ENCODE measurements at regions not wholly inside any gene's neighbourhood (a gene's known extent, or its start where the extent isn't known, plus 50 kb on each side); places are given as distances from the start of the nearest gene placed in this dataset.

- Mint-ChIP-seq H3K4me3 (no peak overlapping the region), H3K36me3 (ENCODE audit: insufficient read depth in 2 of 2) (no peaks in the 10 kb centered on the region), H3K27me3 (ENCODE audit: low read depth) (no peaks in the 10 kb centered on the region), H3K4me1 (ENCODE audit: low read depth) (no peaks in the 10 kb centered on the region), H3K27ac (no peak overlapping the region), H3K9me3 (peaks cover 2 to 4% of the 10 kb centered on the region in 2 donors)
- ATAC-seq (replicated peaks in 1 of 2), result no peak
- no peak for DNase-seq
Measured at GRCh38 chr13:59111751-59112171, 1052.0 kb downstream of the DIAPH3 start.

GRCh38 chr13:59112221-59112718 lies 1051.5 kb downstream of the DIAPH3 start:
- no peak overlapping the region for H3K27ac Mint-ChIP-seq
- H3K36me3 Mint-ChIP-seq (ENCODE audit: insufficient read depth in 2 of 2), result no peaks in the 10 kb centered on the region
- ATAC-seq (replicated peaks in 1 of 2), result no peak
- H3K9me3 Mint-ChIP-seq, result peaks cover 2% of the 10 kb centered on the region in 2 donors
- no peaks in the 10 kb centered on the region for H3K4me1 Mint-ChIP-seq (ENCODE audit: low read depth)
- DNase-seq, result no peak
- no peak overlapping the region for H3K4me3 Mint-ChIP-seq
- H3K27me3 Mint-ChIP-seq (ENCODE audit: low read depth), result no peaks in the 10 kb centered on the region

- Mint-ChIP-seq H3K27me3 (ENCODE audit: low read depth) (no peaks in the 10 kb centered on the region), H3K4me3 (no peak overlapping the region), H3K4me1 (ENCODE audit: low read depth) (no peaks in the 10 kb centered on the region), H3K27ac (no peak overlapping the region), H3K9me3 (peaks cover 2% of the 10 kb centered on the region in 2 donors), H3K36me3 (ENCODE audit: insufficient read depth in 2 of 2) (no peaks in the 10 kb centered on the region)
- ATAC-seq (replicated peaks in 1 of 2), result no peak
- no peak for DNase-seq
Measured at GRCh38 chr13:59119475-59119874, 1044.3 kb downstream of the DIAPH3 start.

DNA sequence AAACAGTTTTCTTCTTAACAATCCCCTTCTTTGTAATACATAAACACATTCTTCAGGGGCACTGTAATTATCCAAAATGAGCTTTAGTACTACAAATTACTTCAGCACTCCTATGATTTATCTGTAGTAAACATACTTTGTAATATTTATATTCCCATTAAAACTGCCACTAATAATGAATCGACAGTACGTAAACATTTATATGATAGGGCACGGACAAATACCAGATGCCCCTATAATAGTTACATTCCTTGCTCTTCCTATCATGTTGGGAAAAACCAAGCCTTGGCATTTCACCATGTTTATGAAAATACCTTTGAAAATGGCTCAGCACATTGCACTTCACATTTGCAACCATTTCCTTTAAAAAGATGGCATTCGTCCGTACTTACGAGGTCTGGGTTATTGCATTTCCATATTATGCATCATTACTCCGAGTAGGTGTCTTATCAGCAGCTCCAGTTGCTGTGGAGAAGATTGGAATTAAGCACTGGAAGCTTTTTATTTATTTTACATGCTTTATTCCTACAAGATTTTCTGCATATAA lies 1043.4 kb downstream of the DIAPH3 start:
- Mint-ChIP-seq H3K9me3 (peaks cover 2% of the 10 kb centered on the region in 2 donors), H3K27ac (no peak overlapping the region), H3K27me3 (ENCODE audit: low read depth) (no peaks in the 10 kb centered on the region), H3K4me3 (no peak overlapping the region), H3K36me3 (ENCODE audit: insufficient read depth in 2 of 2) (no peaks in the 10 kb centered on the region), H3K4me1 (ENCODE audit: low read depth) (no peaks in the 10 kb centered on the region)
- DNase-seq (no peak), ATAC-seq (replicated peaks in 1 of 2) (no peak)

- ATAC-seq (replicated peaks in 1 of 2), result no peak
- Mint-ChIP-seq H3K36me3 (ENCODE audit: insufficient read depth in 2 of 2) (no peaks in the 10 kb centered on the region), H3K9me3 (peaks cover 2% of the 10 kb centered on the region in 2 donors), H3K4me1 (ENCODE audit: low read depth) (no peaks in the 10 kb centered on the region), H3K4me3 (no peak overlapping the region), H3K27me3 (ENCODE audit: low read depth) (no peaks in the 10 kb centered on the region), H3K27ac (no peak overlapping the region)
- no peak for DNase-seq
Measured at GRCh38 chr13:59121507-59121906, 1042.2 kb downstream of the DIAPH3 start.

- Mint-ChIP-seq H3K27me3 (ENCODE audit: low read depth) (no peaks in the 10 kb centered on the region), H3K4me3 (no peak overlapping the region), H3K36me3 (ENCODE audit: insufficient read depth in 2 of 2) (no peaks in the 10 kb centered on the region), H3K4me1 (ENCODE audit: low read depth) (no peaks in the 10 kb centered on the region), H3K9me3 (peaks cover 4 to 9% of the 10 kb centered on the region in 2 donors), H3K27ac (no peak overlapping the region)
- ATAC-seq (replicated peaks in 1 of 2), result no peak
- DNase-seq, result no peak
Measured at GRCh38 chr13:59126474-59126873, 1037.3 kb downstream of the DIAPH3 start.

- Mint-ChIP-seq H3K27me3 (ENCODE audit: low read depth) (no peaks in the 10 kb centered on the region), H3K4me1 (ENCODE audit: low read depth) (no peaks in the 10 kb centered on the region), H3K4me3 (no peak overlapping the region), H3K9me3 (peaks cover 4 to 9% of the 10 kb centered on the region in 2 donors), H3K36me3 (ENCODE audit: insufficient read depth in 2 of 2) (peaks cover 0 to 2% of the 10 kb centered on the region in 2 donors), H3K27ac (no peak overlapping the region)
- DNase-seq, result no peak
- no peak for ATAC-seq (replicated peaks in 1 of 2)
Measured at GRCh38 chr13:59133903-59134302, 1029.8 kb downstream of the DIAPH3 start.

DNA sequence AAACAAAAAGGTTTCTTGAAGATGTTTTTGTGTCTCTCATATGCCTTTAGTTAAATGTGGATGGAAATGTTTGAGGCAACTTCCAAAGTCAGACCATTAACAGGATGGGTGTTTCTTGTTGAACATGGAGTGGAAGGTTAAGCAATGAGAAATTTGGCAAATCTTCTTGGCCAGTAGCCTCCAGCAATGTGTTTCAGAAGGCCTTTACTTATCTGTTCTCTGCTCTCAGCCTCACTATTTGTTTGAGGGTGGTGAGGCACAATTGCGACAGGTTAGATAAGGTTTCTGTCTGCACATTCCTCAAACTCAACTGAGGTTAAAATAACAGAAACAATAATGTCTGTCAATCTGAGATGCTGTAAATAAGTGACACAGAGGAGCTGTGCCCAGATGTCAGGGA lies 1019.0 kb downstream of the DIAPH3 start:
- Mint-ChIP-seq H3K4me1 (ENCODE audit: low read depth) (no peaks in the 10 kb centered on the region), H3K36me3 (ENCODE audit: insufficient read depth in 2 of 2) (no peaks in the 10 kb centered on the region), H3K9me3 (peaks cover 0 to 5% of the 10 kb centered on the region in 2 donors), H3K4me3 (no peak overlapping the region), H3K27ac (no peak overlapping the region), H3K27me3 (ENCODE audit: low read depth) (no peaks in the 10 kb centered on the region)
- no peak for ATAC-seq (replicated peaks in 1 of 2)
- no peak for DNase-seq

GRCh38 chr13:59145381-59145780 lies 1018.3 kb downstream of the DIAPH3 start:
- DNase-seq, result no peak
- no peak for ATAC-seq (replicated peaks in 1 of 2)
- Mint-ChIP-seq H3K4me3 (no peak overlapping the region), H3K4me1 (ENCODE audit: low read depth) (no peaks in the 10 kb centered on the region), H3K9me3 (peaks cover 0 to 5% of the 10 kb centered on the region in 2 donors), H3K27me3 (ENCODE audit: low read depth) (no peaks in the 10 kb centered on the region), H3K36me3 (ENCODE audit: insufficient read depth in 2 of 2) (no peaks in the 10 kb centered on the region), H3K27ac (no peak overlapping the region)

GRCh38 chr13:59157181-59157580 lies 1006.5 kb downstream of the DIAPH3 start:
- Mint-ChIP-seq H3K9me3 (peaks cover 0 to 2% of the 10 kb centered on the region in 2 donors), H3K36me3 (ENCODE audit: insufficient read depth in 2 of 2) (peaks cover 0 to 2% of the 10 kb centered on the region in 2 donors), H3K4me1 (ENCODE audit: low read depth) (no peaks in the 10 kb centered on the region), H3K27ac (no peak overlapping the region), H3K27me3 (ENCODE audit: low read depth) (no peaks in the 10 kb centered on the region), H3K4me3 (no peak overlapping the region)
- no peak for DNase-seq
- no peak for ATAC-seq (replicated peaks in 1 of 2)

DNA sequence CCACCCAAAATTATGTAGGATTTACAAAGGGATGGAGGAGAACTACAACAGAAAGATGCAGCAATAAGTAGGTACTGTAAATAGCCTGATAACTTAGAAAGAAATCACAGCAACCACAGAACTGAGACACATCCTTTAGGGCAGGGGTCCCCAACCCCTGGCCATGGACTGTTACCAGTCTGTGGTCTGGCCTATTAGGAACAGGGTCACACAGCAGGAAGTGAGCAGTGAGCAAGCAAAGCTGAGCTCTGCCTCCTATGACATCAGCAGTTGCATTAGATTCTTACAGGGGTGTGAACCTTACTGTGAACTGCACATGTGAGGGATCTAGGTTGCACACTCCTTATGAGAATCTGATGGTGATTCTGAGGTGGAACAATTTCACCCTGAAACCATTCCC lies 997.6 kb downstream of the DIAPH3 start:
- Mint-ChIP-seq H3K27ac (no peak overlapping the region), H3K9me3 (peaks cover 0 to 5% of the 10 kb centered on the region in 2 donors)

DNA sequence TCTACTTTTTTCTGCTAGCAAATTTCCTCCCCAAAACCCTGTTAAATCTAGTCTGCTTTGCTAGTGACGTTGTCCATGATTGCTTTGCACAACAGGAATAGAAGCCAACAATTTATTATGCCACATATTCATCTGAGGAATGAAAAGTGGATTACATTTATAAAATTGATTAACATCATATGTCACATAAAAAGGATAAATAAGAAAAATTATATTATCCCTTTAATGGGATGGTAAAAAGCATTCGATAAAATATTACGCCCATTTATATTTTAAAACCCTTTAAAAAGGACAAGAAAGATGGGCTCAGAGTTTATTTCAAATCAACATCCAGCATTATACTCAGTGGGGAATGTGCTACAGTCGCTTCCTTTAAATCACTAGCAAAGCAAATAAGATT lies 991.7 kb downstream of the DIAPH3 start:
- no peaks in the 10 kb centered on the region for H3K27me3 Mint-ChIP-seq (ENCODE audit: low read depth)
- H3K4me3 Mint-ChIP-seq, result no peak overlapping the region
- no peaks in the 10 kb centered on the region for H3K4me1 Mint-ChIP-seq (ENCODE audit: low read depth)
- H3K36me3 Mint-ChIP-seq (ENCODE audit: insufficient read depth in 2 of 2), result no peaks in the 10 kb centered on the region
- DNase-seq, result no peak
- ATAC-seq (replicated peaks in 1 of 2), result no peak
- no peak overlapping the region for H3K27ac Mint-ChIP-seq
- no peaks in the 10 kb centered on the region for H3K9me3 Mint-ChIP-seq

More for the DNA sequence above, 997.6 kb downstream of the DIAPH3 start:
- H3K4me3 Mint-ChIP-seq, result no peak overlapping the region
- no peaks in the 10 kb centered on the region for H3K27me3 Mint-ChIP-seq (ENCODE audit: low read depth)
- no peaks in the 10 kb centered on the region for H3K4me1 Mint-ChIP-seq (ENCODE audit: low read depth)
- ATAC-seq (replicated peaks in 1 of 2) (no peak), DNase-seq (no peak)
- H3K36me3 Mint-ChIP-seq (ENCODE audit: insufficient read depth in 2 of 2), result no peaks in the 10 kb centered on the region

GRCh38 chr13:59176775-59177174 lies 987.0 kb downstream of the DIAPH3 start:
- H3K27me3 Mint-ChIP-seq (ENCODE audit: low read depth), result no peaks in the 10 kb centered on the region
- H3K36me3 Mint-ChIP-seq (ENCODE audit: insufficient read depth in 2 of 2), result no peaks in the 10 kb centered on the region
- no peaks in the 10 kb centered on the region for H3K4me1 Mint-ChIP-seq (ENCODE audit: low read depth)
- DNase-seq (no peak), ATAC-seq (replicated peaks in 1 of 2) (no peak)
- no peak overlapping the region for H3K4me3 Mint-ChIP-seq
- no peak overlapping the region for H3K27ac Mint-ChIP-seq
- no peaks in the 10 kb centered on the region for H3K9me3 Mint-ChIP-seq

GRCh38 chr13:59178344-59178743 lies 985.4 kb downstream of the DIAPH3 start:
- no peak overlapping the region for H3K4me3 Mint-ChIP-seq
- no peak for DNase-seq
- no peak overlapping the region for H3K27ac Mint-ChIP-seq
- H3K9me3 Mint-ChIP-seq, result no peaks in the 10 kb centered on the region
- no peak for ATAC-seq (replicated peaks in 1 of 2)
- no peaks in the 10 kb centered on the region for H3K27me3 Mint-ChIP-seq (ENCODE audit: low read depth)
- no peaks in the 10 kb centered on the region for H3K36me3 Mint-ChIP-seq (ENCODE audit: insufficient read depth in 2 of 2)
- H3K4me1 Mint-ChIP-seq (ENCODE audit: low read depth), result no peaks in the 10 kb centered on the region
